ENCODE measurements at regions not wholly inside any gene's neighbourhood (a gene's known extent, or its start where the extent isn't known, plus 50 kb on each side); places are given as distances from the start of the nearest gene placed in this dataset.

DNA sequence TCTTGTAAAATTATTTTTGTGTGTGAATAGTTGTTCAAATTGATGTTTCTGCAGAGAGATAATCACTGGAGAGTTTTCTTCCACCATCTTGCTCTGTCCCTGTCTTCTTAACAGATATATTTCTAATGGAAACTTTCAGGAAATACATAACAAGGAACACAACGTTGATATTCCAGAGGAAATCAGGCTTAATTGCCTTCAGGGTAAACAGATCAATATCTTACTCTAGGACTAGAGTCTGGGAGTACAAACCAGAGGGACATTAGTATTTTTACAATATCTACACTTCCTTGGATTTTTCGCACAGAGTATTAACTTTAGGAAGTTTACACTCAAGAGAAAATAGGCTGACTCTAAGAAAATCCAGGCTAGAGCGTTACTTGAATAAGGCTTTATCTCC, 159.1 kb downstream of the PFKFB3 start:
- H3K4me3 ChIP-seq (ENCODE audit: low read length) = no peak overlapping the region
- H3K36me3 ChIP-seq (ENCODE audit: insufficient read depth, low read length) = no peaks in the 10 kb centered on the region
- no peaks in the 10 kb centered on the region for H3K27me3 ChIP-seq (ENCODE audit: control insufficient read depth, insufficient read depth, low read length)
- H3K9ac ChIP-seq (ENCODE audit: low read depth, low read length) = no peak overlapping the region
- no peaks in the 10 kb centered on the region for H3K4me1 ChIP-seq (ENCODE audit: control insufficient read depth, insufficient read depth, low read length)
- H3K4me2 ChIP-seq (ENCODE audit: low read length) = no peak overlapping the region
- H3K9me3 ChIP-seq (replicated peaks; ENCODE audit: low read length) = no peaks in the 10 kb centered on the region

DNA sequence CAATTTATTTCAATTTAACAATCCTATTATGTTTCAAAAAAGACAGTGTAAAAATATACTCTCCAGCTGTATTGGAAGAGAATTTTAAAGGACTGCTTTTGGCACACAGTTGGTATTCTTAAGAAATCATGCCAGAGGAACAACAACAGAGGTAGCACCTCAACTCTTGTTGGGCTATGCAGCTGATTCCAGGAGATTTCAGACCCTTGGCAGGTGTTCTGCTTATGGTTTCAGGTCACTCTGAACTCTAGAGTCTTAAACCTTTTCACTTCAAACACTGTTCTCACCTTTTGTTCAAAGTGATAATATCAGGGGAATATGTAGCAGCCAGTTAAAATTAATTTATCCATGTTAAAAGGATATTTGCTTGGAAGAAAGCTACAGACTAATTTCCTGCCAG, 160.1 kb downstream of the PFKFB3 start:
- Histone ChIP-seq H3K4me2 (ENCODE audit: low read length) (no peak overlapping the region), H3K27me3 (ENCODE audit: control insufficient read depth, insufficient read depth, low read length) (no peaks in the 10 kb centered on the region), H3K9me3 (replicated peaks; ENCODE audit: low read length) (no peaks in the 10 kb centered on the region), H3K4me1 (ENCODE audit: control insufficient read depth, insufficient read depth, low read length) (no peaks in the 10 kb centered on the region), H3K4me3 (ENCODE audit: low read length) (no peak overlapping the region), H3K9ac (ENCODE audit: low read depth, low read length) (no peak overlapping the region), H3K36me3 (ENCODE audit: insufficient read depth, low read length) (no peaks in the 10 kb centered on the region)

DNA sequence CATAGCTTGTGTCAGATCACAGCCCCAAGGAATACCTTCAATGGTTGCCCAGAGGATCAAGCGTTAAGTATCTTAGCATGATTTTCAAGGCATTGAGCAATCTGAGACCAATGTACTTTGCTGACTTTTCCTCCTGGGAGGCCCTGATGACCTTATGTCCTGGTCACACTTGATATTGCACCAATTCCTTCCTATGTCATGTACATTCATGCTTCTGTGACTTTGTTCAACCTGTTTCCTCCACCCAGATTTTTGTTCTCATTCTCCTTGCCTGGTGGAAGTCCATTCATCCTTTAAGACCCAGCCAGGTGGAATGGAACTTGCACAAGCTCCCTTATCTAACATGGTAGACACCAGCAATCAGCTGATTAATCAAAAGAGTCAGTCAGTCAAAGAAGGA, 160.8 kb downstream of the PFKFB3 start:
- H3K4me3 ChIP-seq (ENCODE audit: low read length) = no peak overlapping the region
- no peaks in the 10 kb centered on the region for H3K36me3 ChIP-seq (ENCODE audit: insufficient read depth, low read length)
- peaks cover under 1% of the 10 kb centered on the region for H3K27me3 ChIP-seq (ENCODE audit: control insufficient read depth, insufficient read depth, low read length)
- H3K4me2 ChIP-seq (ENCODE audit: low read length) = no peak overlapping the region
- H3K9me3 ChIP-seq (replicated peaks; ENCODE audit: low read length) = no peaks in the 10 kb centered on the region
- no peak overlapping the region for H3K9ac ChIP-seq (ENCODE audit: low read depth, low read length)
- H3K4me1 ChIP-seq (ENCODE audit: control insufficient read depth, insufficient read depth, low read length) = no peaks in the 10 kb centered on the region

DNA sequence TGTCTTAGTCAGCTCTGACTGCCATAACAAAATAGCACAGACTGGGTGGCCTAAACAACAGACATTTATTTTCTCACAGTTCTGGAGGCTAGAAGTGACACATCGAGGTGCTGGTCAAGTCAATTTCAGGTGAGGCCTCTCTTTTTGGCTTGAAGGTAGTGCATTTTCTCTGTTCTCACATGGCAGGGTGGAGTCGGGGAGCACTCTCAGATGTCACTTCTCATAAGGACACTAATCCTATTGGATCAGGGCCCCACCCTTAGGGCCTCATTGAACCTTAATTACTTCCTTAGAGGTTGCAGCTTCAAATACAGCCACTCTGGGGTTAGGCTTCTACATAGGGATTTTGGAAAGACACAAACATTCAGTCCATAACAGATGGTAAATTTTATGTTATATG, 161.6 kb downstream of the PFKFB3 start:
- no peak overlapping the region for H3K9ac ChIP-seq (ENCODE audit: low read depth, low read length)
- no peaks in the 10 kb centered on the region for H3K36me3 ChIP-seq (ENCODE audit: insufficient read depth, low read length)
- no peak overlapping the region for H3K4me2 ChIP-seq (ENCODE audit: low read length)
- no peaks in the 10 kb centered on the region for H3K4me1 ChIP-seq (ENCODE audit: control insufficient read depth, insufficient read depth, low read length)
- H3K27me3 ChIP-seq (ENCODE audit: control insufficient read depth, insufficient read depth, low read length) = peaks cover 3% of the 10 kb centered on the region
- H3K4me3 ChIP-seq (ENCODE audit: low read length) = no peak overlapping the region
- H3K9me3 ChIP-seq (replicated peaks; ENCODE audit: low read length) = no peaks in the 10 kb centered on the region

DNA sequence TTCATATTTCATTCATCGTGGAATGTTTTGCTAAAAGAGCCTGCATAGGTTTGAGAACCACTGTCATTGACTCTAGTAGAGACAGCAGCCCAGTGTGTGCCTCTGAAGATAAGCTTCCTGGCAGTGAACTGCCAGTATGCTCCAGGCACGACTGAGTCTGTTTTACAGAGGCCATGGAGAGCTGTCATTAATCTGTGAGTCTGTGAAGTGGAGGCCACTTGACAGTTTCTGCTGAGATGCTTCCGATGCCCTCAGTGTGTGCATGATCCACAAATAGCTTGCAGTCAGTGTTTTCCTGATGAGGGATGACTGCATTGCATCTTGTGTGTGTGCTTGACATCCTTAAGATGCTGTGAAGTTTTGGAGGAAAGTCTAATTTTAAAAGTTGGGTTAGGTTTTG, 162.2 kb downstream of the PFKFB3 start:
- H3K4me1 ChIP-seq (ENCODE audit: control insufficient read depth, insufficient read depth, low read length) = no peaks in the 10 kb centered on the region
- H3K36me3 ChIP-seq (ENCODE audit: insufficient read depth, low read length) = no peaks in the 10 kb centered on the region
- H3K4me2 ChIP-seq (ENCODE audit: low read length) = no peak overlapping the region
- peaks cover 3% of the 10 kb centered on the region for H3K27me3 ChIP-seq (ENCODE audit: control insufficient read depth, insufficient read depth, low read length)
- H3K4me3 ChIP-seq (ENCODE audit: low read length) = no peak overlapping the region
- no peaks in the 10 kb centered on the region for H3K9me3 ChIP-seq (replicated peaks; ENCODE audit: low read length)
- no peak overlapping the region for H3K9ac ChIP-seq (ENCODE audit: low read depth, low read length)

DNA sequence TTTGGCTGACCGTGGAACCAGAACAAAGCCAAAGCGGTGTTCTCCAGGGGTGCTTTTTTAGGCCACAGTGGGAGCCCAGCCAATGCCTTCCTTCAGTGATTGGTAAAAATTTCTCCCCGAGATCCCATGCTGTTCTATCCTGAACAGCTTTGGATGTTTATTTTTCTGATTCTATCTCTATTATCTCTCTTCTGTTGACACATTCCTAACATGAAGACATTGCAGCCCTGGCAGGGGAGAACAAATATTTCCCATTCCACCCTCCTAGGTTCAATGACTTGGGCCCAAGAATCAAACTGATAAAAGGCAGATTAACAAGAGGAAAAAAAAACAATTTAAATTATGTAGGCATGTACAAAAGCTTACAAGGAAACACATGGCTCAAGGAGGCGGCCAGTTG, 162.7 kb downstream of the PFKFB3 start:
- no peaks in the 10 kb centered on the region for H3K4me1 ChIP-seq (ENCODE audit: control insufficient read depth, insufficient read depth, low read length)
- no peak overlapping the region for H3K9ac ChIP-seq (ENCODE audit: low read depth, low read length)
- no peak overlapping the region for H3K4me3 ChIP-seq (ENCODE audit: low read length)
- H3K27me3 ChIP-seq (ENCODE audit: control insufficient read depth, insufficient read depth, low read length) = peaks cover 3% of the 10 kb centered on the region
- H3K36me3 ChIP-seq (ENCODE audit: insufficient read depth, low read length) = no peaks in the 10 kb centered on the region
- no peaks in the 10 kb centered on the region for H3K9me3 ChIP-seq (replicated peaks; ENCODE audit: low read length)
- no peak overlapping the region for H3K4me2 ChIP-seq (ENCODE audit: low read length)
